Keratinocyte (primary cell): ENCODE measurements at regions not wholly inside any gene's neighbourhood (a gene's known extent, or its start where the extent isn't known, plus 50 kb on each side); places are given as distances from the start of the nearest gene placed in this dataset.

Experiments used
- CTCF ChIP-seq, 3 experiments: IDR thresholded peaks in 1 of 3; conservative IDR thresholded peaks in 1 of 3; optimal IDR thresholded peaks in 1 of 3; 2 replicates in 2 of 3; 3 replicates in 1 of 3; pipeline versions ENCODE3 to v1.5.1; 2011; ENCODE audit warnings: low read length in 3 of 3, mild to moderate bottlenecking in 3 of 3, moderate library complexity in 2 of 3, control low read depth in 1 of 3, inconsistent platforms in 1 of 3; ENCODE audit not compliant: insufficient read depth in 2 of 3; ENCODE audit errors: extremely low read depth in 1 of 3
- EZH2 ChIP-seq: IDR thresholded peaks from one replicate; pipeline ENCODE4 v1.6.1; 2012; ENCODE audit warnings: inconsistent platforms, mild to moderate bottlenecking, low read length, moderate library complexity

GRCh38 chr4:178102139-178102538 is 659.9 kb upstream of the AGA start:
- TF ChIP-seq CTCF (optimal IDR thresholded peaks at IDR 0.05 in 1 of 3, IDR thresholded peaks at IDR 0.05 in 1 of 3, conservative IDR thresholded peaks at IDR 0.05 in 1 of 3; ENCODE audit: extremely low read depth in 1 of 3, insufficient read depth in 2 of 3, low read length in 3 of 3) (no peak), EZH2 (no peak)
